Gastroesophageal sphincter (tissue), 4 donors: ENCODE measurements at regions not wholly inside any gene's neighbourhood (a gene's known extent, or its start where the extent isn't known, plus 50 kb on each side); places are given as distances from the start of the nearest gene placed in this dataset.

Experiments
- ATAC-seq: fragments of 150-250 bp; one replicate; pipeline ENCODE4 v1.9.1; 2016; ENCODE audit warnings: mild to moderate bottlenecking, moderate library complexity
- H3K27ac ChIP-seq, 4 donors: fragments of 200-600 bp; sonication (generic) in 3 of 4; 1 replicate in 3 of 4; 2 replicates in 1 of 4; pipeline ENCODE4 v1.5.1; 2016 to 2019
- H3K27me3 ChIP-seq: fragments of 200-600 bp; sonication (generic); one replicate; pipeline ENCODE4 v1.5.1; 2019
- H3K36me3 ChIP-seq, 2 donors: fragments of 200-600 bp; sonication (generic); one replicate each; pipeline ENCODE4 v1.5.1; 2019; ENCODE audit warnings: control low read depth in 1 of 2
- H3K4me1 ChIP-seq, 3 donors: fragments of 200-600 bp; sonication (generic); 1 replicate in 2 of 3; 2 replicates in 1 of 3; pipeline ENCODE4 v1.5.1; 2016 to 2019; ENCODE audit warnings: control low read depth in 2 of 3
- H3K4me3 ChIP-seq, 2 donors: fragments of 200-600 bp; sonication (generic); one replicate each; pipeline ENCODE4 v1.5.1; 2019; ENCODE audit warnings: mild to moderate bottlenecking in 1 of 2, moderate library complexity in 1 of 2
- H3K9me3 ChIP-seq, 3 donors: fragments of 200-600 bp; sonication (generic); one replicate each; pipeline ENCODE4 v1.5.1; 2017 to 2019; ENCODE audit warnings: control low read depth in 2 of 3
- CTCF ChIP-seq, 4 experiments: fragments of 200-600 bp in 2 of 4; fragments of 450-650 bp in 2 of 4; sonication (generic) in 1 of 4; IDR thresholded peaks; one replicate each; pipeline ENCODE4 v1.5.1; 2017 to 2019; ENCODE audit warnings: antibody characterized with exemption in 4 of 4, mild to moderate bottlenecking in 2 of 4, moderate library complexity in 2 of 4
- EP300 ChIP-seq: sonication (generic); formaldehyde crosslinking; IDR thresholded peaks from one replicate; pipeline ENCODE4 v1.6.1; 2017; ENCODE audit warnings: antibody characterized with exemption, mild to moderate bottlenecking
- POLR2A ChIP-seq, 2 donors: fragments of 450-650 bp; IDR thresholded peaks; one replicate each; pipeline ENCODE4 v1.6.1; 2017; ENCODE audit warnings: antibody characterized with exemption in 2 of 2, mild to moderate bottlenecking in 2 of 2, moderate library complexity in 1 of 2
- POLR2AphosphoS5 ChIP-seq: sonication (generic); formaldehyde crosslinking; IDR thresholded peaks from one replicate; pipeline ENCODE4 v1.6.1; 2017; ENCODE audit warnings: antibody characterized with exemption
- WGBS, 2 donors: methylation state at CpG; one replicate each; pipeline ENCODE4 v1.1.5; 2018; ENCODE audit warnings: low coverage in 1 of 2; 5-methylcytosine and 5-hydroxymethylcytosine counted together

- Histone ChIP-seq H3K9me3 (no peaks in the 10 kb centered on the region), H3K36me3 (no peaks in the 10 kb centered on the region), H3K4me1 (no peaks in the 10 kb centered on the region), H3K27ac (no peak overlapping the region), H3K4me3 (no peak overlapping the region), H3K27me3 (no peaks in the 10 kb centered on the region)
- TF ChIP-seq POLR2A (IDR thresholded peaks at IDR 0.05) (no peak), EP300 (no peak), POLR2AphosphoS5 (no peak), CTCF (IDR thresholded peaks at IDR 0.05) (no peak)
- no peak for ATAC-seq
- 47 to 65% methylated on average over 2 of the region's 2 CpGs for WGBS, 2 donors
These were observed 1664.8 kb downstream of the RPA4 start for GRCh38 chrX:98548519-98548918.

GRCh38 chrX:98568795-98569194, 1685.1 kb downstream of the RPA4 start:
- 54 to 83% methylated on average over 1 to 2 of the region's 2 CpGs for WGBS, 2 donors
- Histone ChIP-seq H3K9me3 (no peaks in the 10 kb centered on the region), H3K27ac (no peak overlapping the region), H3K27me3 (no peaks in the 10 kb centered on the region), H3K4me1 (no peaks in the 10 kb centered on the region), H3K4me3 (no peak overlapping the region), H3K36me3 (no peaks in the 10 kb centered on the region)
- ATAC-seq: no peak
- TF ChIP-seq POLR2A (IDR thresholded peaks at IDR 0.05) (no peak), POLR2AphosphoS5 (no peak), EP300 (no peak), CTCF (IDR thresholded peaks at IDR 0.05) (no peak)

GRCh38 chrX:98605941-98606340, 1722.2 kb downstream of the RPA4 start:
- no peaks in the 10 kb centered on the region for H3K9me3 ChIP-seq
- H3K4me3 ChIP-seq: no peak overlapping the region
- H3K27me3 ChIP-seq: no peaks in the 10 kb centered on the region
- no peaks in the 10 kb centered on the region for H3K36me3 ChIP-seq
- WGBS, 2 donors: 42 to 75% methylated on average over 1 of the region's 1 CpG
- ATAC-seq: no peak
- no peak overlapping the region for H3K27ac ChIP-seq
- no peaks in the 10 kb centered on the region for H3K4me1 ChIP-seq
- TF ChIP-seq CTCF (IDR thresholded peaks at IDR 0.05) (no peak), POLR2A (IDR thresholded peaks at IDR 0.05) (no peak), POLR2AphosphoS5 (no peak), EP300 (no peak)

GRCh38 chrX:98607739-98608138, 1724.0 kb downstream of the RPA4 start:
- no peaks in the 10 kb centered on the region for H3K4me1 ChIP-seq
- 77% methylated on average over 2 of the region's 2 CpGs; no CpG with 5 or more reads in 1 of the 2 donors for WGBS, 2 donors
- TF ChIP-seq POLR2AphosphoS5: no peak
- no peak for TF ChIP-seq POLR2A (IDR thresholded peaks at IDR 0.05)
- TF ChIP-seq CTCF (IDR thresholded peaks at IDR 0.05): no peak
- no peak for TF ChIP-seq EP300
- no peaks in the 10 kb centered on the region for H3K36me3 ChIP-seq
- no peaks in the 10 kb centered on the region for H3K27me3 ChIP-seq
- no peak for ATAC-seq
- no peak overlapping the region for H3K4me3 ChIP-seq
- H3K27ac ChIP-seq: no peak overlapping the region
- H3K9me3 ChIP-seq: no peaks in the 10 kb centered on the region

- Histone ChIP-seq H3K36me3 (no peaks in the 10 kb centered on the region), H3K27ac (no peak overlapping the region), H3K4me1 (no peaks in the 10 kb centered on the region), H3K9me3 (no peaks in the 10 kb centered on the region), H3K27me3 (no peaks in the 10 kb centered on the region), H3K4me3 (no peak overlapping the region)
- no peak for ATAC-seq
- TF ChIP-seq POLR2A (IDR thresholded peaks at IDR 0.05): no peak
- TF ChIP-seq POLR2AphosphoS5: no peak
- no peak for TF ChIP-seq EP300
- TF ChIP-seq CTCF (IDR thresholded peaks at IDR 0.05): no peak
These were observed 1743.9 kb downstream of the RPA4 start for GRCh38 chrX:98627645-98628044.
